ENCODE measurements at regions not wholly inside any gene's neighbourhood (a gene's known extent, or its start where the extent isn't known, plus 50 kb on each side); places are given as distances from the start of the nearest gene placed in this dataset.

- TF ChIP-seq, protein P1, sequence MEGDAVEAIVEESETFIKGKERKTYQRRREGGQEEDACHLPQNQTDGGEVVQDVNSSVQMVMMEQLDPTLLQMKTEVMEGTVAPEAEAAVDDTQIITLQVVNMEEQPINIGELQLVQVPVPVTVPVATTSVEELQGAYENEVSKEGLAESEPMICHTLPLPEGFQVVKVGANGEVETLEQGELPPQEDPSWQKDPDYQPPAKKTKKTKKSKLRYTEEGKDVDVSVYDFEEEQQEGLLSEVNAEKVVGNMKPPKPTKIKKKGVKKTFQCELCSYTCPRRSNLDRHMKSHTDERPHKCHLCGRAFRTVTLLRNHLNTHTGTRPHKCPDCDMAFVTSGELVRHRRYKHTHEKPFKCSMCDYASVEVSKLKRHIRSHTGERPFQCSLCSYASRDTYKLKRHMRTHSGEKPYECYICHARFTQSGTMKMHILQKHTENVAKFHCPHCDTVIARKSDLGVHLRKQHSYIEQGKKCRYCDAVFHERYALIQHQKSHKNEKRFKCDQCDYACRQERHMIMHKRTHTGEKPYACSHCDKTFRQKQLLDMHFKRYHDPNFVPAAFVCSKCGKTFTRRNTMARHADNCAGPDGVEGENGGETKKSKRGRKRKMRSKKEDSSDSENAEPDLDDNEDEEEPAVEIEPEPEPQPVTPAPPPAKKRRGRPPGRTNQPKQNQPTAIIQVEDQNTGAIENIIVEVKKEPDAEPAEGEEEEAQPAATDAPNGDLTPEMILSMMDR (conservative IDR thresholded peaks at IDR 0.05; ENCODE audit: low read depth, low read length): no peak
- no peak for TF ChIP-seq SMC3 (IDR thresholded peaks at IDR 0.05; ENCODE audit: low read depth, low read length)
- TF ChIP-seq POLR2A (IDR thresholded peaks at IDR 0.05; ENCODE audit: low read depth, low read length): no peak
- no peak for TF ChIP-seq RCOR1 (IDR thresholded peaks at IDR 0.05; ENCODE audit: insufficient replicate concordance, low read length)
- TF ChIP-seq RAD21 (IDR thresholded peaks at IDR 0.05; ENCODE audit: low read length): no peak
- no peak for TF ChIP-seq USF2 (IDR thresholded peaks at IDR 0.05; ENCODE audit: low read depth, low read length)
Observed at GRCh38 chr2:77839102-77839501, 316.9 kb upstream of the LRRTM4 start.

All from IMR-90 (cell line).